Natural killer cell (primary cell): ENCODE measurements at regions not wholly inside any gene's neighbourhood (a gene's known extent, or its start where the extent isn't known, plus 50 kb on each side); places are given as distances from the start of the nearest gene placed in this dataset.
"Not testable (repeated sequence)": the region's sequence is repeated elsewhere in the genome, so short reads cannot be mapped to it uniquely, and the experiment has no call there.

Experiments used
- ATAC-seq, 3 donors: fragments of 150-1000 bp in 2 of 3; fragments of 200-7000 bp in 1 of 3; cut with Tn5 transposase; 1 replicate in 1 of 3; 2 replicates in 2 of 3; pipeline ENCODE4 v1.10.0; 2021; ENCODE audit warnings: mild to moderate bottlenecking in 2 of 3, moderate library complexity in 2 of 3
- DNase-seq, 2 donors: peaks; one replicate each; pipeline versions ENCODE4 v3.0.0 to v3.0.0-alpha.2; 2013 to 2021; ENCODE audit warnings: mixed read lengths in 1 of 2
- H3K27ac ChIP-seq: one replicate; pipeline ENCODE4 v1.5.1; 2013; ENCODE audit warnings: mild to moderate bottlenecking, low read length
- H3K27me3 ChIP-seq: one replicate; pipeline ENCODE4 v1.6.1; 2013; ENCODE audit warnings: low read length; ENCODE audit not compliant: control insufficient read depth, insufficient read depth
- H3K36me3 ChIP-seq: one replicate; pipeline ENCODE4 v1.6.1; 2013; ENCODE audit warnings: low read length; ENCODE audit not compliant: control insufficient read depth, insufficient read depth
- H3K4me1 ChIP-seq: one replicate; pipeline ENCODE4 v1.6.1; 2013; ENCODE audit warnings: low read length; ENCODE audit not compliant: control insufficient read depth, insufficient read depth
- H3K4me3 ChIP-seq: one replicate; pipeline ENCODE4 v1.5.1; 2013; ENCODE audit warnings: low read length
- H3K9me3 ChIP-seq: one replicate; pipeline ENCODE4 v1.6.1; 2013; ENCODE audit warnings: low read length; ENCODE audit not compliant: control insufficient read depth, insufficient read depth
- H3K27ac Mint-ChIP-seq, 2 donors: one replicate each; pipeline ENCODE4 v1.8.0; 2022; ENCODE audit warnings: mild to moderate bottlenecking in 2 of 2, mixed read lengths in 2 of 2, moderate library complexity in 1 of 2
- H3K27me3 Mint-ChIP-seq, 2 donors: one replicate each; pipeline ENCODE4 v1.8.0; 2022; ENCODE audit warnings: low read depth in 2 of 2, mixed read lengths in 2 of 2
- H3K36me3 Mint-ChIP-seq: one replicate; pipeline ENCODE4 v1.8.0; 2022; ENCODE audit warnings: mixed read lengths
- H3K4me1 Mint-ChIP-seq, 2 donors: one replicate each; pipeline ENCODE4 v1.8.0; 2022; ENCODE audit warnings: mixed read lengths in 2 of 2
- H3K4me3 Mint-ChIP-seq: one replicate; pipeline ENCODE4 v1.8.0; 2022; ENCODE audit warnings: mild to moderate bottlenecking, moderate library complexity, mixed read lengths
- H3K9me3 Mint-ChIP-seq, 2 donors: one replicate each; pipeline ENCODE4 v1.8.0; 2022; ENCODE audit warnings: mixed read lengths in 2 of 2
- WGBS: methylation state at CpG from one replicate; pipeline ENCODE4 v1.1.7; 2013; ENCODE audit warnings: missing lambda C conversion rate; ENCODE audit not compliant: insufficient coverage; 5-methylcytosine and 5-hydroxymethylcytosine counted together
- intact Hi-C: fragments of 100-400 bp; cut with micrococcal nuclease; formaldehyde crosslinking; loops from one replicate; pipeline ENCODE4 v1.14.2; 2022
- TF ChIP-seq, protein P1 (sequence below): fragments of 200-600 bp; IDR thresholded peaks from one replicate; pipeline ENCODE4 v1.8.0; 2022; ENCODE audit warnings: antibody characterized with exemption

DNA sequence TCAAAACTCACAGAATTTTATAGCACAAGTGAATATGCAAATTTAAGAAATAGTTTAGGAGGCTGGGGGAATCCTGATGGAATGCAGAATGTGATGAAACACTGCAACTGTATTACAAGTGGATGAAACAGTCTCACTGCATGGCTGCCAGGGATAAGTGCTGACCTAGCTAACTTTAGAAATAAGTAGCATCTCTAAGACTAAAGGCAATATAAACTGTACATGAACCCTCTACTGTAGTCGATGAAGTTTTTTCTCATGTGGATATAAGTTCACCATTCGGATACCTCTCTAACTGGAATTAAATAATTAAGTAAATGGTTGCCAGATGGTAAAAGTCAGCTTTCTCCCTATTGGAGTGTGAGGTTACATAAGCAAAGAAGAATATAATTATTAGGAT lies 777.8 kb upstream of the RAB6C start:
- Histone ChIP-seq H3K4me1 (no peaks in the 10 kb centered on the region), H3K9me3 (no peaks in the 10 kb centered on the region), H3K36me3 (no peaks in the 10 kb centered on the region), H3K27me3 (no peaks in the 10 kb centered on the region), H3K4me3 (no peak overlapping the region), H3K27ac (no peak overlapping the region)
- Mint-ChIP-seq H3K4me1 (no peaks in the 10 kb centered on the region), H3K9me3 (peaks cover 2% of the 10 kb centered on the region in 2 donors), H3K27me3 (peaks cover 0 to 7% of the 10 kb centered on the region in 2 donors), H3K36me3 (no peaks in the 10 kb centered on the region), H3K4me3 (no peak overlapping the region), H3K27ac (no peak overlapping the region)
- ATAC-seq, result no peak
- no peak for DNase-seq
- no CpG with 5 or more reads among the region's 2 CpGs for WGBS
- intact Hi-C loops, result no loop called here
- TF ChIP-seq, protein P1, sequence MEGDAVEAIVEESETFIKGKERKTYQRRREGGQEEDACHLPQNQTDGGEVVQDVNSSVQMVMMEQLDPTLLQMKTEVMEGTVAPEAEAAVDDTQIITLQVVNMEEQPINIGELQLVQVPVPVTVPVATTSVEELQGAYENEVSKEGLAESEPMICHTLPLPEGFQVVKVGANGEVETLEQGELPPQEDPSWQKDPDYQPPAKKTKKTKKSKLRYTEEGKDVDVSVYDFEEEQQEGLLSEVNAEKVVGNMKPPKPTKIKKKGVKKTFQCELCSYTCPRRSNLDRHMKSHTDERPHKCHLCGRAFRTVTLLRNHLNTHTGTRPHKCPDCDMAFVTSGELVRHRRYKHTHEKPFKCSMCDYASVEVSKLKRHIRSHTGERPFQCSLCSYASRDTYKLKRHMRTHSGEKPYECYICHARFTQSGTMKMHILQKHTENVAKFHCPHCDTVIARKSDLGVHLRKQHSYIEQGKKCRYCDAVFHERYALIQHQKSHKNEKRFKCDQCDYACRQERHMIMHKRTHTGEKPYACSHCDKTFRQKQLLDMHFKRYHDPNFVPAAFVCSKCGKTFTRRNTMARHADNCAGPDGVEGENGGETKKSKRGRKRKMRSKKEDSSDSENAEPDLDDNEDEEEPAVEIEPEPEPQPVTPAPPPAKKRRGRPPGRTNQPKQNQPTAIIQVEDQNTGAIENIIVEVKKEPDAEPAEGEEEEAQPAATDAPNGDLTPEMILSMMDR, result no peak

GRCh38 chr2:129203331-129203730 lies 776.1 kb upstream of the RAB6C start:
- Mint-ChIP-seq H3K9me3 (peaks cover 2% of the 10 kb centered on the region in 2 donors), H3K27ac (no peak overlapping the region), H3K36me3 (no peaks in the 10 kb centered on the region), H3K4me1 (no peaks in the 10 kb centered on the region), H3K4me3 (no peak overlapping the region), H3K27me3 (peaks cover 0 to 9% of the 10 kb centered on the region in 2 donors)
- WGBS, result no CpG with 5 or more reads among the region's 3 CpGs
- Histone ChIP-seq H3K4me3 (no peak overlapping the region), H3K27ac (no peak overlapping the region), H3K27me3 (no peaks in the 10 kb centered on the region), H3K36me3 (no peaks in the 10 kb centered on the region), H3K9me3 (no peaks in the 10 kb centered on the region), H3K4me1 (no peaks in the 10 kb centered on the region)
- intact Hi-C loops, result no loop called here
- TF ChIP-seq, protein P1, result no peak
- DNase-seq (no peak), ATAC-seq (no peak)

DNA sequence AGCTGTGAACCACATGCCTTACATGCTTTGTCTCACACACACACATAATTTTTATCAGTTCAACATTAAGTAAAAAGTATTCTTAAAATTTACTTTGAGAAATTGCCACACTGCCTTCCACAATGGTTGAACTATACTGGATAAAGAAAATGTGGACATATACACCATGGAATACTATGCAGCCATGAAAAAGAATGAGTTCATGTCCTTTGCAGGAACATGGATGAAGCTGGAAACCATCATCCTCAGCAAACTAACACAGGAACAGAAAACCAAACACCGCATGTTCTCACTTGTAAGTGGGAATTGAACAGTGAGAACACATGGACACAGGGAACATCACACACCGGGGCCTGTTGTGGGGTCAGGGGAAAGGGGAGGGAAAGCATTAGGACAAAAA lies 774.9 kb upstream of the RAB6C start:
- H3K9me3 ChIP-seq, H3K4me3 Mint-ChIP-seq, H3K27me3 ChIP-seq, H3K27ac Mint-ChIP-seq, ATAC-seq, H3K36me3 ChIP-seq, H3K4me3 ChIP-seq, H3K4me1 Mint-ChIP-seq, H3K27me3 Mint-ChIP-seq, intact Hi-C loops, H3K27ac ChIP-seq, H3K9me3 Mint-ChIP-seq, H3K4me1 ChIP-seq, H3K36me3 Mint-ChIP-seq, DNase-seq: not testable (repeated sequence)
- WGBS, result 96% methylated on average over 2 of the region's 2 CpGs

DNA sequence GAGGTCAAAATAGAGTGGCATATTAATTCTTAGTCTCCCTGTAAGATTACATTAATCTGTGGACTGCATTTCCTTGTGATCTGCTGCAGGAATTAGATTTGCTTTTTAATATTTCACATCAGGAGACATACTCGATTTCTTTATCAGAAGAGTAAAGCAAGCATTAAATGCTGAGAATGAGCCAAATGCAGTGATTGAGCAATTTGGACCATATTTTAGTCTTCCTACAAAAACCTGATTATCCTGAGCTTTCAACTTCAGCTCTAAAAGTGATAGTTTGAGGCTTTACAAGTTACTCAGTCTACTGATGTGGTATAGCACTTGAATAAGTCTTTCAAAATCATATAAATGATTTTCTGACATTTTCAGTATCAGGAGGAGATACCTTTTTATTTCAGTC lies 774.3 kb upstream of the RAB6C start:
- Histone ChIP-seq H3K36me3 (no peaks in the 10 kb centered on the region), H3K9me3 (no peaks in the 10 kb centered on the region), H3K27ac (no peak overlapping the region), H3K27me3 (no peaks in the 10 kb centered on the region), H3K4me1 (no peaks in the 10 kb centered on the region), H3K4me3 (no peak overlapping the region)
- H3K36me3 Mint-ChIP-seq, result no peaks in the 10 kb centered on the region
- 80% methylated on average over 1 of the region's 1 CpG for WGBS
- H3K27ac Mint-ChIP-seq, result no peak overlapping the region
- peaks cover 0 to 9% of the 10 kb centered on the region in 2 donors for H3K27me3 Mint-ChIP-seq
- peaks cover 2% of the 10 kb centered on the region in 2 donors for H3K9me3 Mint-ChIP-seq
- ATAC-seq (no peak), DNase-seq (no peak)
- no peak overlapping the region for H3K4me3 Mint-ChIP-seq
- intact Hi-C loops, result no loop called here
- H3K4me1 Mint-ChIP-seq, result no peaks in the 10 kb centered on the region
- TF ChIP-seq, protein P1, result no peak
